ENCODE measurements at regions not wholly inside any gene's neighbourhood (a gene's known extent, or its start where the extent isn't known, plus 50 kb on each side); places are given as distances from the start of the nearest gene placed in this dataset.

DNA sequence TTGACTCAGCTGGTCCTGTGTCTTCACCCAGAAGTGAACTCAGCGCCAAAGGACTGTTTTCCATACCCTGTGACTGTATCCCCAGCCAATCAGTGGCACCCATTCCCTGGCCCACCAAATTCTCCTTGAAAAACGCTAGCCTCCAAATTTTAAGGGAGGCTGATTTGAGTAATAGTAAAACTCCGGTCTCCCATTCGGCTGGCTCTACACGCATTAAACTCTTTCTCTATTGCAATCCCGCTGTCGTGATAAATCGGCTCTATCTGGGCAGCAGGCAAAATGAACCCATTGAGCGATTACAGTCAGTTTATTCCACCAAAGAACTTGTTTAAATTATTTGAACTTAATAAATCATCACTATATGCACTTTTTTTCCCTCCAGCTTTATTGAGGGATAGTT lies 55.9 kb upstream of the PPP1R26 start:
- Histone ChIP-seq H3K27me3 (replicated peaks in 2 of 5; ENCODE audit: control insufficient read depth in 4 of 5, insufficient read depth in 5 of 5, low read length in 4 of 5) (peaks cover 0 to 15% (median 3%) of the 10 kb centered on the region in 5 experiments), H3K36me3 (ENCODE audit: control insufficient read depth in 4 of 4, insufficient read depth in 4 of 4, low read length in 3 of 4) (no peaks in the 10 kb centered on the region), H3K27ac (ENCODE audit: insufficient read depth in 1 of 2, low read depth in 1 of 2, low read length in 2 of 2, poor library complexity in 1 of 2, severe bottlenecking in 2 of 2) (no peak overlapping the region), H3K9me3 (ENCODE audit: control extremely low read depth in 1 of 5, control insufficient read depth in 4 of 5, insufficient read depth in 2 of 5, low read depth in 1 of 5, low read length in 4 of 5) (peaks cover 0 to 16% (median 6%) of the 10 kb centered on the region in 5 experiments), H3K4me3 (ENCODE audit: control insufficient read depth in 1 of 7, extremely low read depth in 1 of 7, insufficient read depth in 4 of 7, low read depth in 2 of 7, low read length in 6 of 7) (no peak overlapping the region), H3K4me1 (ENCODE audit: control extremely low read depth in 1 of 4, control insufficient read depth in 4 of 4, insufficient read depth in 4 of 4, low read length in 3 of 4) (no peaks in the 10 kb centered on the region)
- 97% methylated on average over 8 of the region's 9 CpGs for WGBS (ENCODE audit: insufficient coverage)
- CTCF ChIA-PET, result interaction anchor here (1.4 kb wide), 1 partner anchor 11 kb away, joined by 3 read pairs; no protein-coding TSS in a partner anchor
- no peak for DNase-seq
- POLR2A ChIA-PET, result no interaction called here
